GM21367 (cell line): ENCODE measurements at regions not wholly inside any gene's neighbourhood (a gene's known extent, or its start where the extent isn't known, plus 50 kb on each side); places are given as distances from the start of the nearest gene placed in this dataset.

Experiments
- ATAC-seq: cut with Tn5 transposase; IDR thresholded peaks from one replicate; pipeline ENCODE4 v1.9.1; 2021; ENCODE audit not compliant: unreplicated experiment

DNA sequence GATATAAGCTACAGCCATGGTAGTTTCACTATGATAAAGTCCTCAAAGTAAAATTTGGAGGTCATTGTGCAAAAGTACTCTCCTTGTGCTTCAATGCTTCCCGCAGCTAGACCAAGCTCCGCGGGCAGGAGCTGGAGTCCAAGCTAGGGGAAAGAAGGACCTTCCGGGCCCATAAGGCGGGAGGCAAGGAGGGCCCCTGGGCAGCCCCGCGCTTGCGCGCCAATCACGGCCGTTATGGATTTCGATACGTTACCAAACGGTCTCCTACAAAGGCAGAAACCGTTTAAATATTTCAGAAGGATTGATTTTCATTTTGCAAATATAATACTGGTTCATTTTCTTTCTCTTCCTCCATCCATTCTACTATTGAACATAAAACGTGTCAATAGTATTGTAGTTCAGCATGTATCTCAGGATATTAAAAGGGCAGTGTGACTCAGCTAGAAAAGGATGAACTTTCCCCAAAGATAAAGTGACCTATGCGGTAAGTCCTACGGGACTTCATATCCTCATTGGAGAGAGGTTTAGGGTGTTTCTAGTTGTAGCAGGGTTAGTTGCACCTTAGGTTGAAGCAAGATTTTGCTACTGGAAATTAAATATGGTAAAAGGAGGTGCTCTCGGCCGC, 128.0 kb downstream of the KIF20B start:
- ATAC-seq = no peak

GRCh38 chr10:89829887-89830269, 128.5 kb downstream of the KIF20B start:
- no peak for ATAC-seq

DNA sequence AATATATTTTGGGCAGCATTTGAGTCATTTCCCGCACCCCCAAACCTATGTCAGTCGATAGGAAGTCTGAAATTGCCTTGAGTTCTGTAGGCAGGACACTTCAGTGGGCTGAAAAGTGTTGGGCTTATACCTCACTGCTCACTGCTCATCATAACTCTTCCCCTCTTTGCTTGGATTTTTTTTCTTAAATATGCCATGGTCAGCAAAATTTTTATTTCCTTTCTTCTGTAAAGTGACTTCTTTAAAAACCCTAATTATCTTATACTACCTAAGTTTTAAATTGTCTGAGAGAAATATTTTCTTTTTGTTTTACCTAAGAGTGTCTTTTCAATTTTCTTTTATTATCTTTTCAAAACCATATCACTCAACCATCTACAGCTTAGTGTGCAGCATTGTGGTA, 129.2 kb downstream of the KIF20B start:
- ATAC-seq = no peak

GRCh38 chr10:89836840-89837164, 135.4 kb downstream of the KIF20B start:
- ATAC-seq = no peak

DNA sequence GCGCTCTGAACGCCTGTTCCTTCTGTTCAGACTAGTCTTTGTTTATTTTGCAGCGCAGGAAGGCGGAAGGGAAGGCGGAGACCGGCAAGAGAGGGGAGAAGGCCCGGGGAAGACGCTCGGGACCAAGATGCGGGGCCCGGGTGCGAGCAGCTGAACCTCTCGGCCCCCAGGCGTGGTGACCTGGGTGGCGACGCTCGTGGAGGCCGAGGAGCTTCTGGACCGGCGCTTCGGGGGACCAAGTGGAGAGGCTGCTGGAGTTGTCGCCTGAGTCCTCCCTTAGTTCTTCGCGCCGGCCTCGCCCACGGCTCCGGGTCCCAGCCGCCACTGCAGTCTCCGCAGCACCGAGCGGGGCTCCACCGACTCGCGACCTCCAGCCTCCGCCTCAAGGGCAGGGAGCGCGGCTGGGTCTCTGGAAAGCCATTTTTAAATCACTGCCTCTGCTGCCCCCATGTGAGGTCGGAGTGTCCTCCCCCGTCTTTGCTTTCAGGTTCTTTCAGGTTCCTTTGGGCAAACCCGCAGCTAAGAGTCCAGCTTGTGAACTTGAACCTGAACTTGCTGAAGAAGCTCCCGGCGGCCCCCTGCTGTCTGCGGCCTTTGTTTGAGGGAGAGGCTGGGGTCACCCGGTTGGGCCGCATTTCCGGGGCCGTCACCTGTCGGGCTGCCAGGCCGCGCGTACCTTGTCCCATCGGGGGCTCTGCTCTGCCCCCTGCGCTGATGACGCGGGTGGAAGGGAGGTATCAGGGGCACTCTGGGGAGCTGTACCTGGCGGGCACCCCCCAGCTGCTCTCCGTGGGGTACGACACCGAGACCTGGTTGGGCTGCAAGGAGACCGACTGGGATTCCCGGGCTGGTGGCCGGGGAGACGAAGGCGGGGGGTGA, 136.0 kb downstream of the KIF20B start:
- ATAC-seq = no peak

DNA sequence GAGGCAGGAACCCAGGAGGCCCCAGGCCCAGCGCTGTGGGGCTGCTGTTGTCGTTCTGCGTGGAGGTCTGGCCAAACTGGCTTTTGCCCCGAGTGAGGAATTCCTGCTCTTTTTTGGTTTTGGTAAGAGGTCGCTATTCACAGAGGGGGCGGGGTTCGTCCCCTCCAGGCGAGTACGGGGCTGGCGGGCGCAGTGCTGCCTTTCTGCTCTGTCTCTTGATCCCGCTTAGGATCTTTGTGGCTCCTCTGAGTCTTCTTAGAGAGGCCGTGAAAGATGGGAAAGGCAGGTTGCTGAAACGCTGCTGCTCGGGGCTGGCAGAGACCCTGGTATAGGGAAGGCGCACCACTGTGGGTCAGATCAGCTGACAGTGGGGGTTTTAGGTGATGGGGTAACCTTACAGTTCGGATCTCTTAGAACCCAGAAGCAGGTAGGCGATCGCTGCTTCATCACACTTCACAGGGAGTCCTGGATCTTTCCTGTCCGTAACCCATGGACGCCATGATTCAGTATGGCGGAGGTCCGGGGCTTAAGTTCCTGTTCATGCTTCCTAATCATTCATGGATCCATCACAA, 136.7 kb downstream of the KIF20B start:
- no peak for ATAC-seq

DNA sequence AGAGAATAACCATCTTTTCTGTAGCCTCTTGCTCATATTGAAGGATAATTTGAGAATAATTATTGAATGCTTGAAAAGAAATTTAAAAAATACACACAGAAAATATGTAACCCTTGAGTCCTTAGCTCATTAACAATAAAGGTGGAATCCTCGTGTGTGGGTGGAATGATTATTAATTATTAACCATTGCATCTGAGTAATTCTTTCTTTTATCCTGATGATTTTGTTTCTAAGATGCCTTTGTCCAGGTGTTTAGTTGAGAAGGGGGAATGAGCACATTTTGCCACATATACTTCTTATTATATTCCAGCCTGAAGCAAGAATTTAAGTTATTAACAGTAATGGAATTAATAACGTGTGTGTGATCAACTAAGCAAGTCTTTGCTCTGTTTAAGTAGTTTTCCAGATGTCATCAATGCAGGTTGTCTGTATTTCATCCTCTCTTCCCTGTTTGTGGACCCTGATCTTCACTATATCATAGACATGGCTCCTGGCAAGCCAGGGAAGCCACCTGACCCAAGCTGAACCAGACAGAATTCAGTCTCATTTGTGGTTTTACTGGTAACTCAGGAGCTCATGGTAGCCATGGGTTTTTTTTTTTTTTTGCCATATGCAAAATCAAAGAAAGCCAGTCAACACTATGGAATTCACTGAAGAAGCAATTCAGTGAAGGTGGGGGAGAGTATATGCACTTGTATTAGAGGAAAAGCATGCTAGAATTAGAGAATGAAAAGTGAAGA, 144.3 kb downstream of the KIF20B start:
- ATAC-seq = no peak

DNA sequence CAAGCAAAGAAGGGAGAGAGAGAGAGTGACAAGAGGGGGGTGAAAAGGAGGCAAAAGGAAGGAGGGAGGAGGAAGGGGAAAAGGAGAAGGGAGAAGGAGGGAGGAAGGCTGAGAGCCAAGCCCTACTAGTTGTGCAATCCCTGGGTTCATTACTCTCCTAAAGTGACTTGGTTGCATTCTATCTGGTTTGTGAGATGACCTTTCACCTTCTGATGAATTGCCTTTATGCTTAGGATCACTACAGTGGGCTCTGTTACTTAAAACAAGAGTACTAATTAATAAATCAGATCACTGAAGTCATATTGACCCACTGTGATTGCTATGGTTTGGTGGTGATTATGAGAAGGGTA, 144.9 kb downstream of the KIF20B start:
- ATAC-seq = no peak

DNA sequence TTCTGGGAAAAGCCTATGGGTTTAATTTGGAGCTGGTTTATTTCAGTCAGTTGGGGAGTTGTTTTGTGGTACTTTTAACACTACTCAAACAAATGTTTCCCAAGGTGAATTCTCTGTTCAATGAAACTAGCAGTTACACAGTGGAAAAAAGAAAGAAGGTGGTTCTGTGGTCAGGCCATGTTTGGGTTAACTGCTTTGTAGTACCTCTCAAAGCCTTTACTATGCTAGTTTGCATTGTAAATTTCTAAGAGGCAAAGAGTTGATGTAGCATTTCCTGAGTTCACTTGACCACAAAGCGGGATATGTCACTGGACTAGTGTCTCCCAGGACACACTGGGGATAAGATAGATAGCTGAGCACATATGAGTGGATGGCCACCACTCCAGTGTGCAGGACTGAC, 145.4 kb downstream of the KIF20B start:
- ATAC-seq = no peak

- ATAC-seq = no peak
These were observed 151.5 kb downstream of the KIF20B start for GRCh38 chr10:89852872-89853271.

- no peak for ATAC-seq
These were observed 152.4 kb downstream of the KIF20B start for GRCh38 chr10:89853781-89854191.

GRCh38 chr10:89857431-89858042, 156.1 kb downstream of the KIF20B start:
- ATAC-seq = no peak

GRCh38 chr10:89861199-89861573, 159.8 kb downstream of the KIF20B start:
- ATAC-seq = no peak

DNA sequence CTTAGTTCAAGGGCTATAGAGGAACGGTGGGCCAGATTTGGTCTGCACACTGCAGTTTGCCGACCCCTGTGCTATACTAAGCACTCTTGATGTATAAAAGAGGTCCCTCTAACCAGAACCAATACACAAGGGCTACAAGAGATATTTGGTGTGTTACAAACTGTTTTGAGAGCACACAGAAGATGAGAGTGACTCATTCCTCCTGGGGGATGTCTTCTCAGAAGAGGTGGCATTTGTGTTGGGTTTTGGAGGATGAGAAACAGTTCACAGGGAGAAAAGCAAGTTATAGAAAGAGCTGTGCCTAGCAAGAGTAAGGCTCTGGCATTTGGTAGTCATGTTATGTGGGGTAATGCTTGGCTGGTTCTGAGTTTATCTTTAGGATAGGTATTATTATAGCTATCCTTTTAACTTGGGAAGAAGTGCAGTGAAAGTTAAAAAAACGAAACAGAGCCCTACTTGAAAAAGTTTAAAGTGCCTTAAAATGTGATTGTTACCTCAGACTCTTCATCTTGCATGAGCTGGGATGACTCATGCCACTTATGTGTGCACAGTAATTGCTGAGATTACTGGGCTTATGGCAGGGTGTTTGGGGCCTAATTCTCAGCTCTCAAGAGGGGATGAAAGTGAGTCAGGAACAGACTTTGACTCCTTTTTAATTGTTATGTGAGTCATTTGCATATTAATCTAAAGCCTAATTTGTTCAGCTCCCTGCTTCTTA, 160.4 kb downstream of the KIF20B start:
- no peak for ATAC-seq

DNA sequence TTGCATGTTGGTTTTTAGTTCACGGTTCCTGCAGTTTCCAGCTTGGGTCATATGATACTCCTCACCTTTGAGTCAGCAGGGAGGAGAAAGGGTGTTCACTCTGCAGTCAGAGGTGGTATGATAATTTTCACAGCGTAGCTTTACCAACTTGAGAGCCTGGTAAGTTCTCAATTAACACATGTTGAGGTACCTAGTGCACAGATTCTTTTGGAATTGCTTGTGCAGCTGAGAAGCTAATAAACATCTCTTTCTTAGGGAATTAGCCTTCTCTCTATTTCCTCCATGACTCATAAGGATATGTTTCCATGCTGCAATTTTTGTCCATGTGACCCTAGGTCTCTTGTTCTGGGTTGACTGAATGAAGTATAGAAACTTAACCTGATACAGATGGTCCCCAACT, 166.6 kb downstream of the KIF20B start:
- no peak for ATAC-seq

DNA sequence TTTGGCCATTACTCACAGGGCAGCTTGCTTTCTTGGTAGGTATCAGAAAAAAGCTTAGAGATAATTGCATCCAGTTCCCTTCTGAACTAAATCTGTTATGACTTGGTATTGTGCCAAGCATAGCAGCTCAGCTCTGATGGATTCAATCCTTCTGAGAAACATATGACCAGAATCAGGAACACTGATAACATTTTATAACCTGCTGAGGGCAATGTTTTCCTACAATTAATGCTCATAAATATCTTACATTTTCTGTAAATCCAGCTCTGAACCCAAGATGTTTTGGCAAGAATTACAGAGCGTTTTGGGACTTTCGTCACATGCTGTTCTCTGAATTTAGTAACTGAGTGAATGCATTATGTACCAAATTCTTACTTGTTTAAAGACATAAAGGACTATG, 167.8 kb downstream of the KIF20B start:
- ATAC-seq = no peak

DNA sequence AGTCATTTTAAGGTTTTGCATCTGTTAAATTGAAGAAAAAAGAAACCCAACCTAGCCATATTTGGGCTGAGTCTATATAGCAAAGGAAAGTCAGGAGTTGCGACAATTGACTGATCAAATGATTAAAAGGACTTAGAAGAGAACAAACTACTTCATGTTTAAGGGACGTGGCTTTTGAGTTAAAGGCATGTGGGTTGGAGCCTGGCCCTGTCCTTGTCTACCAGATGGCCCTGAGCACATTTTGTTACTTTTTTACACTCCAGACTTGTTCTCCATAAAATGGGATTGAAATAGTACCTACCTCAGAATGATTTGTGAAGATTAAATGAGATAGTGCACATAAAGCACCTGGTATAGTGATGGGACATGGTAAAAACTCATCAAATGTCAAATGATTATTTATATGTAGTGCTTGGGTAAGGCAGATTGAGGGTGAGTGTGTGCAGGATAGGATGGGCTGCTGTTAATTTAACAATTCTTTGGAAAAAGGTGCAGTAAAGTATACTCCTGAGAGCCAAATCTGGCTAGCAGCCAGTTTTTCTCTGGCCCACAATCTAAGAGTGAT, 168.3 kb downstream of the KIF20B start:
- no peak for ATAC-seq

GRCh38 chr10:89870936-89871335, 169.5 kb downstream of the KIF20B start:
- ATAC-seq = no peak

GRCh38 chr10:89873055-89873454, 171.7 kb downstream of the KIF20B start:
- peak; percentile 80 for ATAC-seq

DNA sequence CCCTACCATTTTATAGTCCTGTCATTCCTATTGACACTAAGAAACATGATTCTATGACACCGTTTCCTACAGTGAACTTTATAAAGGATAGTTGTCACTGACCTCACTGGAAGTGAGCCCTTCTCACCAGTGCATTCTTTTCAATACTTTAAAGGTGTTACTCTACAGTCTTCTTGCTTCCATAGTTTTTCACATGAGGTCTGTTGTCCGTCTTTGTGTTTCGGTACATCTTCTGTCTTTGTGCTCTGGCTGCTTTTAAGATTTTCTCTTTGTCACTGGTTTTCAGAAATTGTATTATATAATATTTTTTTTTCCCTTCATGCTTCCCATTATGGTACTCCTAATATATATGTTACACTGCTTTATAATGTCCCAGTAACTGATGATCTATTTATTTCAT, 174.2 kb downstream of the KIF20B start:
- no peak for ATAC-seq
